Psoas muscle (tissue), 7 donors: ENCODE measurements at regions not wholly inside any gene's neighbourhood (a gene's known extent, or its start where the extent isn't known, plus 50 kb on each side); places are given as distances from the start of the nearest gene placed in this dataset.

Source experiments
- ATAC-seq, 4 donors: fragments of 200-7000 bp; cut with Tn5 transposase; one replicate each; pipeline ENCODE4 v1.9.1; 2020; ENCODE audit warnings: moderate library complexity in 3 of 4, mild to moderate bottlenecking in 2 of 4
- DNase-seq, 2 donors: peaks; one replicate each; pipeline ENCODE4 v3.0.0-alpha.2; 2020
- H3K27ac ChIP-seq: fragments of 200-600 bp; one replicate; pipeline ENCODE4 v1.8.0; 2022
- H3K27me3 ChIP-seq, 3 donors: fragments of 200-600 bp in 1 of 3; one replicate each; pipeline versions ENCODE4 v1.6.1 to v1.8.0; 2013 to 2022; ENCODE audit warnings: low read length in 2 of 3, mild to moderate bottlenecking in 2 of 3, moderate library complexity in 1 of 3; ENCODE audit not compliant: insufficient read depth in 3 of 3
- H3K36me3 ChIP-seq, 2 donors: fragments of 200-600 bp in 1 of 2; one replicate each; pipeline versions ENCODE4 v1.6.1 to v1.8.0; 2013 to 2022; ENCODE audit warnings: low read depth in 1 of 2, mild to moderate bottlenecking in 1 of 2, moderate library complexity in 1 of 2; ENCODE audit not compliant: insufficient read depth in 1 of 2
- H3K4me1 ChIP-seq: fragments of 200-600 bp; one replicate; pipeline ENCODE4 v1.8.0; 2022
- H3K4me3 ChIP-seq: fragments of 200-600 bp; one replicate; pipeline ENCODE4 v1.8.0; 2022; ENCODE audit warnings: mild to moderate bottlenecking
- H3K9me3 ChIP-seq: fragments of 200-600 bp; one replicate; pipeline ENCODE4 v1.8.0; 2022
- WGBS, 3 donors: extraction: QIAGEN DNeasy Blood & Tissue Kit; methylation state at CpG; one replicate each; pipeline versions ENCODE4 v1.1.6 to v1.1.7; 2013; 5-methylcytosine and 5-hydroxymethylcytosine counted together
- intact Hi-C, 2 donors: fragments of 100-400 bp; cut with DNase I; formaldehyde crosslinking; loops; one replicate each; pipeline versions ENCODE4 v1.11.0 to v1.14.2; 2022
- TF ChIP-seq, protein P1 (sequence below): fragments of 200-600 bp; IDR thresholded peaks from one replicate; pipeline ENCODE4 v1.8.0; 2022; ENCODE audit warnings: antibody characterized with exemption
- donor health status: healthy with polysubstance abuse.
- donor health status: DM: no; HTN: no; CAD: no; lungs with moderate emphysema.
- donor health status: Bipolar disorder and iron deficiency.
- donor health status: healthy.
- donor health status: DM: yes; HTN: yes; CAD: no.
- donor health status: DM: no; HTN: no; CAD: no.
- donor health status: DM: yes; HTN: yes; CAD: no.

DNA sequence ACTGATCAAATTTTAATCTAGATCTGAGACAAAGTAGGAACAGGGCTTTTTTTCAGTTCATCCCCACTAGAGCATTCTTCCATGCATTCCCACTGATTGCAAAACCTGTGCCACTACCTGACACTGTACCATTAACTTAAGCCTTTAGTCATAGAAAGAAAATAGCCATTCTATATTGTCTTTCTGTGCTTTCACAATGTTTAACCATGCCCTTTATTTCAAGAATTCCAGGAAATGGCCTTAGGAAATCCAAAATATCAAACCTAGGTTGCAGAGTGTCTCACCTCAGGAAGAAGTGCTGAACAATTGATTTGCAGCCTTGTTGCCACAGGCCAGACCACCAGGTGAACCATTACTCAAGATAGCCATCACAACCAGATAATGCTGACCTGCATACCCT lies 56.2 kb upstream of the TGFBR2 start:
- no peaks in the 10 kb centered on the region for H3K9me3 ChIP-seq
- no peaks in the 10 kb centered on the region for H3K4me1 ChIP-seq
- H3K4me3 ChIP-seq, result no peak overlapping the region
- intact Hi-C loops, result no loop called here
- no peak overlapping the region for H3K27ac ChIP-seq
- no peaks in the 10 kb centered on the region for H3K27me3 ChIP-seq
- no peak for DNase-seq
- H3K36me3 ChIP-seq, result no peaks in the 10 kb centered on the region
- TF ChIP-seq, protein P1, sequence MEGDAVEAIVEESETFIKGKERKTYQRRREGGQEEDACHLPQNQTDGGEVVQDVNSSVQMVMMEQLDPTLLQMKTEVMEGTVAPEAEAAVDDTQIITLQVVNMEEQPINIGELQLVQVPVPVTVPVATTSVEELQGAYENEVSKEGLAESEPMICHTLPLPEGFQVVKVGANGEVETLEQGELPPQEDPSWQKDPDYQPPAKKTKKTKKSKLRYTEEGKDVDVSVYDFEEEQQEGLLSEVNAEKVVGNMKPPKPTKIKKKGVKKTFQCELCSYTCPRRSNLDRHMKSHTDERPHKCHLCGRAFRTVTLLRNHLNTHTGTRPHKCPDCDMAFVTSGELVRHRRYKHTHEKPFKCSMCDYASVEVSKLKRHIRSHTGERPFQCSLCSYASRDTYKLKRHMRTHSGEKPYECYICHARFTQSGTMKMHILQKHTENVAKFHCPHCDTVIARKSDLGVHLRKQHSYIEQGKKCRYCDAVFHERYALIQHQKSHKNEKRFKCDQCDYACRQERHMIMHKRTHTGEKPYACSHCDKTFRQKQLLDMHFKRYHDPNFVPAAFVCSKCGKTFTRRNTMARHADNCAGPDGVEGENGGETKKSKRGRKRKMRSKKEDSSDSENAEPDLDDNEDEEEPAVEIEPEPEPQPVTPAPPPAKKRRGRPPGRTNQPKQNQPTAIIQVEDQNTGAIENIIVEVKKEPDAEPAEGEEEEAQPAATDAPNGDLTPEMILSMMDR, result no peak
- ATAC-seq, result no peak

DNA sequence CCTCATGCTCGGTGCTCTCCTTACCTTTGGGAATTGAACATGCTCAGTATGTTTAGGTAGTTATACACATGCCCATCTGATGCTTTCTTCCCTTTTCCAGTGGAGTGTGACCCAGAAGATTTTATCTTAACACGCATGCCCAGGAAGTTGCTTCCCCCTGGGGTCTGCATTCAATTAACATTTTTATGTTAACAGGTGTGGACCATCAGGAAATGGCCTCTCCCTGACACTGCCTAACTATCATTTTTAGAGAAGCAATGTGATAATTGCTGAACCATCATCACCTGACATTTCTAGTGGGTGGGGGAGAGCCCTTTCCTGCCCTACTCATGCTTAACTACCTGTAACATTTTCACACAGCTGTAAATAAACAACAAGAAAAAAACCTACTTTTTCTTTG lies 55.1 kb upstream of the TGFBR2 start:
- WGBS, 3 donors, result 74 to 89% (median 77%) methylated on average over 2 of the region's 2 CpGs
- TF ChIP-seq, protein P1, result no peak
- H3K4me3 ChIP-seq, result no peak overlapping the region
- ATAC-seq (no peak), DNase-seq (no peak)
- no peak overlapping the region for H3K27ac ChIP-seq
- intact Hi-C loops, result no loop called here
- no peaks in the 10 kb centered on the region for H3K9me3 ChIP-seq
- no peaks in the 10 kb centered on the region for H3K4me1 ChIP-seq
- no peaks in the 10 kb centered on the region for H3K36me3 ChIP-seq
- H3K27me3 ChIP-seq, result no peaks in the 10 kb centered on the region

DNA sequence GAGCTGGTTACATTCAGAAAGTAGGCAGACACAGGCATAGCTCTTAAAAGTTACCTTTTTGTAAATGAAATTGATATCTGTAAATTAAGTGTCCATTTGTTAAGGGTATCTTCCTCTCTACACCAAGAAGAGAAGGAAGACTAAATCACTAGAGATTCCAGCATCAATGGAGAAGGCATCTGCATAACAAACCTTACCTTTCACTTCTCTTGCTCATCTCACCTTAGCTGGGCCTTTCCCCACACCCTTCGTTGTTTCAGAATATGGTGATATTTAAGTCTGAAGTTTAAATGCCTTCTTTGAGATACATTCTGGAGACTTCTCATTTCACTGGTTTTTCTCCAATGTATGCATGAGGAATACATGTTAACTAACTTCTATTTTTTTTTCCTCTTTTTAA lies 54.5 kb upstream of the TGFBR2 start:
- TF ChIP-seq, protein P1, result no peak
- no peak for DNase-seq
- no peak for ATAC-seq
- H3K27ac ChIP-seq, result no peak overlapping the region
- no peaks in the 10 kb centered on the region for H3K9me3 ChIP-seq
- H3K4me3 ChIP-seq, result no peak overlapping the region
- H3K27me3 ChIP-seq, result no peaks in the 10 kb centered on the region
- no peaks in the 10 kb centered on the region for H3K4me1 ChIP-seq
- H3K36me3 ChIP-seq, result no peaks in the 10 kb centered on the region
- 77 to 85% (median 84%) methylated on average over 1 of the region's 1 CpG for WGBS, 3 donors
- intact Hi-C loops, result no loop called here

DNA sequence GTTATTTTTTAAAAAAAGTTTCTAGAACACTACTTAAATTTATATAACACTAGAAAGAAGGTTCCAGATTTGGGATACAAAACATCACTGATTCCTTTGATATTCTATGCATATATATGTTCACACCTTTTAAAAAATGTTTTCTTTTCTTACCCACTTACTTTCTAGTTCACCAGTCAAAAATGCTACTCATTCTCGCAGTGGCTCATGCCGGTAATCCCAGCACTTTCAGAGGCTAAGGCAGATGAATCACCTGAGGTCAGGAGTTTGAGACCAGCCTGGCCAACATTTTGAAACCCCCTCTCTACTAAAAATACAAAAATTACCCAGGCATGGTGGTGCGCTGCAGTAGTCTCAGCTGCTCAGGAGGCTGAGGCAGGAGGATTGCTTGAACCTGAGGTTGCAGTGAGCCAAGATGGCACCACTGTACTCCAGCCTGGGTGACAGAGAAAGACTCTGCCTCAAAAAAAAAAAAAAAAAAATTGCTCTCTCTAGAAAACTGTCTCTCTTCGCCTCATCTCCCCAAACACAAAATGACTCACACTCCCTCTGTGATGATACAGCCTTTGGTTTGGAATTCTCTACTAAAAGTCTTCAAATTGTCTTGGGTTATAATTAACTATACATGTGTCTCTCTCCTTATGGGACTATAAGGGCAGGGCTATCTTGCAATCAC lies 52.6 kb upstream of the TGFBR2 start:
- H3K9me3 ChIP-seq, result no peaks in the 10 kb centered on the region

More for the DNA sequence above, 52.6 kb upstream of the TGFBR2 start:
- Histone ChIP-seq H3K27me3 (no peaks in the 10 kb centered on the region), H3K4me3 (no peak overlapping the region), H3K27ac (no peak overlapping the region), H3K4me1 (no peaks in the 10 kb centered on the region), H3K36me3 (no peaks in the 10 kb centered on the region)
- TF ChIP-seq, protein P1, result no peak
- 94 to 96% (median 95%) methylated on average over 4 of the region's 4 CpGs for WGBS, 3 donors
- no peak for DNase-seq
- no peak for ATAC-seq
- intact Hi-C loops, result no loop called here
